ENCODE measurements at regions not wholly inside any gene's neighbourhood (a gene's known extent, or its start where the extent isn't known, plus 50 kb on each side); places are given as distances from the start of the nearest gene placed in this dataset.

- DNase-seq, result no peak
These were observed 311.5 kb downstream of the MN1 start for GRCh38 chr22:27490080-27490479.

GRCh38 chr22:27491888-27492287 lies 309.7 kb downstream of the MN1 start:
- DNase-seq, result no peak

- no peak for DNase-seq
These were observed 308.9 kb downstream of the MN1 start for GRCh38 chr22:27492566-27493201.

- no peak for DNase-seq
These were observed 307.8 kb downstream of the MN1 start for GRCh38 chr22:27493796-27494195.

- no peak for DNase-seq
These were observed 306.8 kb downstream of the MN1 start for GRCh38 chr22:27494785-27495184.

- DNase-seq, result no peak
These were observed 306.2 kb downstream of the MN1 start for GRCh38 chr22:27495325-27495724.

GRCh38 chr22:27499121-27499520 lies 302.4 kb downstream of the MN1 start:
- no peak for DNase-seq

GRCh38 chr22:27501191-27501936 lies 300.2 kb downstream of the MN1 start:
- no peak for DNase-seq

GRCh38 chr22:27502327-27502726 lies 299.2 kb downstream of the MN1 start:
- no peak for DNase-seq

GRCh38 chr22:27504360-27505253 lies 296.9 kb downstream of the MN1 start:
- DNase-seq, result no peak

- DNase-seq, result no peak
These were observed 294.4 kb downstream of the MN1 start for GRCh38 chr22:27507111-27507611.

GRCh38 chr22:27507935-27508526 lies 293.5 kb downstream of the MN1 start:
- no peak for DNase-seq

- no peak for DNase-seq
These were observed 292.2 kb downstream of the MN1 start for GRCh38 chr22:27509132-27509920.

- DNase-seq, result no peak
These were observed 291.5 kb downstream of the MN1 start for GRCh38 chr22:27510024-27510423.

GRCh38 chr22:27512283-27512761 lies 289.2 kb downstream of the MN1 start:
- no peak for DNase-seq

- no peak for DNase-seq
These were observed 288.5 kb downstream of the MN1 start for GRCh38 chr22:27513021-27513420.

GRCh38 chr22:27514601-27515523 lies 286.7 kb downstream of the MN1 start:
- DNase-seq, result no peak

GRCh38 chr22:27517361-27518155 lies 284.0 kb downstream of the MN1 start:
- no peak for DNase-seq

- DNase-seq, result no peak
These were observed 282.8 kb downstream of the MN1 start for GRCh38 chr22:27518531-27519340.
